ENCODE measurements at regions not wholly inside any gene's neighbourhood (a gene's known extent, or its start where the extent isn't known, plus 50 kb on each side); places are given as distances from the start of the nearest gene placed in this dataset.

DNA sequence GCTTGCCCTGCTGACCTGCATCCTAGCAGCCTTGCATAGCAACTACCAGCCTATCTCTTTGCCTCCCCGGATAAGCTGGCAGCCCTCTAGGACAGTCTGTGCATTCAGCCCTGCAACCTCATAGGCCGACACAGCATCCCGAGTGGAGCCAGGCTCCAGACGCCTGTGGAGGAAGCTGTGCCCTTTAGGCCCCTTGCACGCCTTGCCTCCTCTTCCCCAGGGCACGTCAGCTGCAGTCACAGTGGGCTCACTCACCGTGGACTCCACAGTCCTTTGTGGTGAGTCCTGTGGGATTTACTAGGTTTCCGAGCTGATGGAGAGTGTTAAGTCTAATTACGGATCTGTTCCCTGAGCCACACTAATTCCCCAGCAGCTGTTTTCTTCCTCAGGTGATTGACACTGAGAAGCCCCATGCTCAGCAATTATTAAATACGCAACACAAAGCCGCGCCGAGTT is 540.0 kb downstream of the TCERG1L start:
- Histone ChIP-seq H3K9me3 (ENCODE audit: control insufficient read depth, low read length) (no peaks in the 10 kb centered on the region), H3K4me3 (ENCODE audit: low read length) (no peak overlapping the region), H3K27ac (ENCODE audit: low read length) (no peak overlapping the region), H3K4me1 (ENCODE audit: control insufficient read depth, insufficient read depth, low read length) (no peaks in the 10 kb centered on the region), H3K27me3 (ENCODE audit: control insufficient read depth, insufficient read depth) (no peaks in the 10 kb centered on the region)
- ATAC-seq (no peak), DNase-seq (no peak)
- 50% methylated on average over 13 of the region's 13 CpGs for WGBS
- intact Hi-C loops (cut with DNase I) = no loop called here

DNA sequence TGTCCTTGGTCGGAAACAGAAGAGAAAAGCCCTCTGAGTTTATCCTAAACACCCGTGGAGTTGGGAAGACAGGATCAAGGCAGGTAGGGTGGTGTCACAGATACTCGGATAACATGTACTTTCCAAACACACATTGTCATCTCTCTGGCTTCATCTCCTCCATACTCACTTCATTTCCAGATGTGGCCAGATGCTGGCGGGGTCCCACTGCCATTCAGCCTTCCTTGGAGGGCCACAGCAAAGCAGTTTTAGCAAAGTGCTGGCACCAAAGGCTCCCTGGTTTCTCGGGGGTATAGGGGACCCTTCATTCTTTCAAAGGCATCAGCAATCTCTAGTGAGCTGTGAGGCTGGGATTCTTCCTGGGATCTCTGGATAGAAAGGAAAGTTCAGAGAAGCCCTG is 539.5 kb downstream of the TCERG1L start:
- Histone ChIP-seq H3K27me3 (ENCODE audit: control insufficient read depth, insufficient read depth) (no peaks in the 10 kb centered on the region), H3K9me3 (ENCODE audit: control insufficient read depth, low read length) (no peaks in the 10 kb centered on the region), H3K27ac (ENCODE audit: low read length) (no peak overlapping the region), H3K4me3 (ENCODE audit: low read length) (no peak overlapping the region), H3K4me1 (ENCODE audit: control insufficient read depth, insufficient read depth, low read length) (no peaks in the 10 kb centered on the region)
- intact Hi-C loops (cut with DNase I) = no loop called here
- no peak for DNase-seq
- ATAC-seq = no peak
- 66% methylated on average over 5 of the region's 5 CpGs for WGBS

DNA sequence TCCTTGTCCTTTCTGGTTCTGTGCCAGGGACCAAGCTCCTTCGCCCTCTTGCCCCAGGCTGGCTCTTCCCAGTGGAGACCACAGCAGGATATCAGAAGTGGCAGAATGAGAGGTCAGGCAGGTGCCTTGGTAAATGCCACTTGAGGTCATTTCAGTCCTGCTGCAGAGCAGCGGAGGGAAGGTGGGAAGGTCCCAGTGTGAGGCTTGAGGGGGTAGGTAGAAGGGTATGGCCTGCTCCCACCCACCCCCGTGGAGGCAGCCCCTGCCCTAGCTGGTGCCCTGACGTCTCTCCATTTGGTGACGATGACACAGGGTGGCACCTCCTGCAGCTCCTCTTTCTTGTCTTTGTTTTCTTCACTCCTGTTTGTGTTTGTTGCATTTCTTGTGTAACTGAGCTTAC is 538.8 kb downstream of the TCERG1L start:
- Histone ChIP-seq H3K4me1 (ENCODE audit: control insufficient read depth, insufficient read depth, low read length) (no peaks in the 10 kb centered on the region), H3K4me3 (ENCODE audit: low read length) (no peak overlapping the region), H3K27me3 (ENCODE audit: control insufficient read depth, insufficient read depth) (no peaks in the 10 kb centered on the region), H3K9me3 (ENCODE audit: control insufficient read depth, low read length) (no peaks in the 10 kb centered on the region), H3K27ac (ENCODE audit: low read length) (no peak overlapping the region)
- ATAC-seq (no peak), DNase-seq (no peak)
- intact Hi-C loops (cut with DNase I) = no loop called here
- WGBS = 75% methylated on average over 5 of the region's 5 CpGs

DNA sequence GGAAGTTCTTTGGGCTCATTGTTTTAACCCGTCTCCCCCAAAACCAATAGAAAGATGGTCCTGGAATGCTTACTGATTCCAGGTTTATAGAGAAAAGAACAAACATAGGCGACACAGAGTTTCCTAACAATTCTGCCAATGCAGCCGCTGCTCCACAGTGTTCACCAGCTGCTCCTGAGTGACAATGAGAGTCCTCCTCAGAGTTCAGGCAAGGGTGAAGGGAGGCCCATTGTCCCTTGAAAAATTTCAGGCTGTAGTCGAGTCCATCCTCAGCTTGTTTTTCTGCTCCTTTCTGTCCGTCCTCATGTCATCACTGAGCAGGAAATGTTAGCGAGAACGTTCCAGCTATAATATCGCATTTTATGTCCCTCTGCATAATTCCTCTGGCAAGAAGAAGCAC is 537.6 kb downstream of the TCERG1L start:
- Histone ChIP-seq H3K4me1 (ENCODE audit: control insufficient read depth, insufficient read depth, low read length) (no peaks in the 10 kb centered on the region), H3K27ac (ENCODE audit: low read length) (no peak overlapping the region), H3K4me3 (ENCODE audit: low read length) (no peak overlapping the region), H3K27me3 (ENCODE audit: control insufficient read depth, insufficient read depth) (no peaks in the 10 kb centered on the region), H3K9me3 (ENCODE audit: control insufficient read depth, low read length) (no peaks in the 10 kb centered on the region)
- 60% methylated on average over 8 of the region's 8 CpGs for WGBS
- ATAC-seq = no peak
- intact Hi-C loops (cut with DNase I) = no loop called here
- DNase-seq = no peak

DNA sequence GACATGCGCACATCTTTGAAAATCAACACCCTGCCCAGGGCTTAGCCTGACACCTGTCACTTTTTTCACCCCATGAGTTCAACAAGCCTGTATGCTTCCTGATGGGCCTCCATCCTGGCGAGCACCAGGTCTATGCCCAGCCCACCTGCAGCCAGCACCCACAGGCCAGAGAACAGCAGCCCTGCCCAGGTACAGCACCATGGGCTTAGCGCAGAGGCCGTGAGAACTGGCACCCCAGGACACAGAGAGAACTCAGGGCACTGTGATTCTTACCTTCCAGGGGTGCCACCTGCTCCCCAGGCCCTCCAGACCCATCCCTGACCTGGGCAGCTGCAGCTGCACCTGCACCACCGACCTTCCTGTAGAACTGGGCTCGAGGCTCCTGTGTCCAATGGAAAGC is 536.6 kb downstream of the TCERG1L start:
- WGBS = 85% methylated on average over 6 of the region's 6 CpGs
- no peaks in the 10 kb centered on the region for H3K9me3 ChIP-seq (ENCODE audit: control insufficient read depth, low read length)
- H3K4me1 ChIP-seq (ENCODE audit: control insufficient read depth, insufficient read depth, low read length) = no peaks in the 10 kb centered on the region
- ATAC-seq = no peak
- intact Hi-C loops (cut with DNase I) = no loop called here
- DNase-seq = no peak
- no peak overlapping the region for H3K27ac ChIP-seq (ENCODE audit: low read length)
- H3K4me3 ChIP-seq (ENCODE audit: low read length) = no peak overlapping the region
- H3K27me3 ChIP-seq (ENCODE audit: control insufficient read depth, insufficient read depth) = no peaks in the 10 kb centered on the region

DNA sequence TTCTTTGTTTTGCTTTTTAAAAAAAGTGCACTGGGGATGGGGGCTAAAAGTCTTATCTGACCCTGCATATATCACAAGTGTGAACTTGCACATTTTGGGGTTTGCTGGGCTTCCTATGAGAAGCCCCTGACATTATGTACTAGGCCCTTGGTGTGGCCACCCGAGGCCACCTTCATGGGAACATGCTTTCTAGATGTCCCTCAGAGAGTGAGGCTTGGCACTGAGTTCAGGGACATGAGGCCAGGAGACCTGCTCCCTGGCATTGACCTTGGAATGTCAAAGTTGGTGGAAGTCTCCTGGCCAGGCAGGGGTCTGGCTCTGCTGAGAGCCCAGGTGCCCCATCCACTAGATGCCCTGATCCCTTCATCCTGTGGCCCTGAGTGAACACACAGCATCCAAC is 536.2 kb downstream of the TCERG1L start:
- Histone ChIP-seq H3K27me3 (ENCODE audit: control insufficient read depth, insufficient read depth) (no peaks in the 10 kb centered on the region), H3K4me3 (ENCODE audit: low read length) (no peak overlapping the region), H3K9me3 (ENCODE audit: control insufficient read depth, low read length) (no peaks in the 10 kb centered on the region), H3K4me1 (ENCODE audit: control insufficient read depth, insufficient read depth, low read length) (no peaks in the 10 kb centered on the region), H3K27ac (ENCODE audit: low read length) (no peak overlapping the region)
- no peak for DNase-seq
- 83% methylated on average over 1 of the region's 1 CpG for WGBS
- intact Hi-C loops (cut with DNase I) = no loop called here
- ATAC-seq = no peak

DNA sequence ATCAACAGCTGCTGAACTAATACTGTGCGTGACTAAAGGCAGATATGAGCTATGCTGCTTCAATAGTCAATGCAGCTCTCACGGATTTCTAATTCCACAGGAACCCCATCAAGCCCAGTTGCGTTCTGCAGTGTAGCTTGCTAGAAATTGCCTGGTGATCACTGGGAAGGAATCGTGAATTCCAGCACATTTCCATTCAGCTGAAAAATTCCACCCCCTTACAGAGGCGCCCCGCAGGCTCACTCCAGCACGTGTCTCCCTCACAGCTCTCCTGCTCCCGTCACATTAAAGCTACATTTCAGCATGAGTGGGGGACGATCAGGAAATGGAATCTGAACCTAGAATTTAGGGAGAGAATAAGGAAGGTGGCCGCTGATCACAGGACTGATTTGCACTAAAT is 534.8 kb downstream of the TCERG1L start:
- no peaks in the 10 kb centered on the region for H3K4me1 ChIP-seq (ENCODE audit: control insufficient read depth, insufficient read depth, low read length)
- ATAC-seq (no peak), DNase-seq (no peak)
- intact Hi-C loops (cut with DNase I) = no loop called here
- no peaks in the 10 kb centered on the region for H3K27me3 ChIP-seq (ENCODE audit: control insufficient read depth, insufficient read depth)
- WGBS = 65% methylated on average over 10 of the region's 10 CpGs
- H3K9me3 ChIP-seq (ENCODE audit: control insufficient read depth, low read length) = no peaks in the 10 kb centered on the region
- no peak overlapping the region for H3K4me3 ChIP-seq (ENCODE audit: low read length)
- H3K27ac ChIP-seq (ENCODE audit: low read length) = no peak overlapping the region

DNA sequence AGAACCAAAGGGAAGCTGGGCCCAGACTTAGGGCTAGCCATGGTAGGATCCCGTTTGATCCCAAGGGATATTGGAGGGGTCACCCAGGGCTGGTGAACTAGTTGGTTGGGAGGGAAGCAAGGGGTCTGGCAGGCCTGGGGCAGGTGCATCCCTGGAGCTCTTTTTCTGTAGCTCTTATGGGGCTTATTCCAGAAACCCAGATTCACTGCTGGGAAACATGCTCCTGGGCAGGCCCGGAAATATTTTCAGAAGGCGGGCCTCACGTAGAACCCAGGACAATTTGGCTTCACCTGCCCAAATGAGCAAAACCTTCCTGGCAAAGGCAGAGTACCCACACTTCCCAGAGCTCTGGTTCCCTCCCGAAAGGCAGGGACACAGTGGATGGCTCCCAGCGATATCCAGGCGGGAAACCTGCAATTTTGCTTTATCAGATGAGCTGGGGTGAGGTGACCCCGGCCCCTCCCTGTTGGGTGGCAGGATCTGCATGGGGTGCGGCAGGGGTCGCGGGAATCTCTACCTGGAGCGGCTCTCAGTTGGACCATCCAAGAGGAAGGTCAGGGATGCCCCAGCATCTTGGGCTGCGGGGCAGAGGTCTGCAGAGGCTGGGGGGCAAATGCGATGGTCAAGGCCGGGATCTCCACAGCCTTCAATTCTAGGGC is 533.9 kb downstream of the TCERG1L start:
- DNase-seq (no peak), ATAC-seq (no peak)
- Histone ChIP-seq H3K9me3 (ENCODE audit: control insufficient read depth, low read length) (no peaks in the 10 kb centered on the region), H3K27ac (ENCODE audit: low read length) (no peak overlapping the region), H3K4me1 (ENCODE audit: control insufficient read depth, insufficient read depth, low read length) (no peaks in the 10 kb centered on the region), H3K4me3 (ENCODE audit: low read length) (no peak overlapping the region), H3K27me3 (ENCODE audit: control insufficient read depth, insufficient read depth) (no peaks in the 10 kb centered on the region)
- intact Hi-C loops (cut with DNase I) = no loop called here
- 88% methylated on average over 15 of the region's 15 CpGs for WGBS

DNA sequence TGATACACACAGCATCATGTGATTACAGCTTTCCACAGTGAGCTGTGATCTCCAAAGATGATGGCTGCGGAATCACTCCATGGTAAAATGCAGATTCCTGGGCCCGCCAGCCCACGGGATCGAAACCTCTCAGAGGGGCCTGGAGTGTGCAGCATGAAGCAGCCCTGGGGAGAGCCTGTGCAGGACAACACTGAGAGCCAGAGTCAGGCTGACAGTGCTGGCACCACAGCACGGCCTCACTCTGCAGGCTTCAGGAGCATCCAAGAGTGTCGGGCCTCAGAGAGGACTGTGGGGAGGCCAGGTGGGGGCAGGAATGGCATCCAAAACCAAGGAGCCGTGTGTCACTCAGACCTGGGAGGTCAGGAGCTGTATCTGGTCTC is 533.4 kb downstream of the TCERG1L start:
- Histone ChIP-seq H3K27me3 (ENCODE audit: control insufficient read depth, insufficient read depth) (no peaks in the 10 kb centered on the region), H3K9me3 (ENCODE audit: control insufficient read depth, low read length) (no peaks in the 10 kb centered on the region), H3K4me3 (ENCODE audit: low read length) (no peak overlapping the region), H3K4me1 (ENCODE audit: control insufficient read depth, insufficient read depth, low read length) (no peaks in the 10 kb centered on the region), H3K27ac (ENCODE audit: low read length) (no peak overlapping the region)
- 73% methylated on average over 7 of the region's 7 CpGs for WGBS
- DNase-seq (no peak), ATAC-seq (no peak)
- intact Hi-C loops (cut with DNase I) = no loop called here

DNA sequence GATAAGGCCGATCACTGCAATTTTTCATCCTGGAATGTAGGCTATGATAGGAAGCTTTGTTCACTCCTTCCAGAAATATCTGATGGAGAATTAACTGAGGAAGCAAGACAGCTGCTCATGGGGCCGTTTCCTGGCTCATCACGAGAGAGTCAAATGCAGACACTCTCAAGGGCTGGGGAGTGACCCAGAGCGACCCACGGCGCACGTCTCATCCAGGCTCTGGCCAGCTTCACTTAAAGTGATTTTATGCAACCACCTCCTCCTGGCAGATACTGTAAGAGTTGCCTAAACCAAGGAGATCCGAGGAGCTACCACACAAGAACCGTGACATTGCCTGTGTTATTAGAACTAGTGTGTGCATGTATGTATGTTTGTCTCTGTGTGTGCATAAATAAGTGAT is 530.8 kb downstream of the TCERG1L start:
- Histone ChIP-seq H3K27ac (ENCODE audit: low read length) (no peak overlapping the region), H3K27me3 (ENCODE audit: control insufficient read depth, insufficient read depth) (no peaks in the 10 kb centered on the region), H3K4me3 (ENCODE audit: low read length) (no peak overlapping the region), H3K9me3 (ENCODE audit: control insufficient read depth, low read length) (no peaks in the 10 kb centered on the region), H3K4me1 (ENCODE audit: control insufficient read depth, insufficient read depth, low read length) (no peaks in the 10 kb centered on the region)
- ATAC-seq (no peak), DNase-seq (no peak)
- WGBS = 21% methylated on average over 9 of the region's 9 CpGs
- intact Hi-C loops (cut with DNase I) = no loop called here

DNA sequence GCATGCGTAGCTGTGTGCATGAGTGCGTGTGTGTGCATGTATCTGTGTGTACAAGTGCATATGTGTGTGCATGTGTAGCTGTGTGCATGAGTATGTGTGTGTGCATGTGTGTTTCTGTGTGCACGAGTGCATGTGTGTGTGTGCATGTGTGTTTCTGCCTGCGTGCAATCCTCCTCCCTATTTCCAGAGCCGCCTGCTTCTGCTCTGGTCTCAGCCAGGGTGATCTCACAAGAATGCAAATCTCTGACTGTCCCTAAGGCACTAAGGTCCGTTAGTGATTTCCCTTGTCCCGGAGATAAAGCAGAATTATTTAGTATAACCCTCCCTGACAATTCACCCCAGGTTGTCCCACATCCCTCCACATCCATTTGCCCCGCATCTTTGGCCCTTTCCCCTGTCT is 530.3 kb downstream of the TCERG1L start:
- Histone ChIP-seq H3K4me1 (ENCODE audit: control insufficient read depth, insufficient read depth, low read length) (no peaks in the 10 kb centered on the region), H3K27me3 (ENCODE audit: control insufficient read depth, insufficient read depth) (no peaks in the 10 kb centered on the region), H3K27ac (ENCODE audit: low read length) (no peak overlapping the region), H3K4me3 (ENCODE audit: low read length) (no peak overlapping the region), H3K9me3 (ENCODE audit: control insufficient read depth, low read length) (no peaks in the 10 kb centered on the region)
- intact Hi-C loops (cut with DNase I) = no loop called here
- 63% methylated on average over 8 of the region's 8 CpGs for WGBS
- no peak for DNase-seq
- no peak for ATAC-seq

DNA sequence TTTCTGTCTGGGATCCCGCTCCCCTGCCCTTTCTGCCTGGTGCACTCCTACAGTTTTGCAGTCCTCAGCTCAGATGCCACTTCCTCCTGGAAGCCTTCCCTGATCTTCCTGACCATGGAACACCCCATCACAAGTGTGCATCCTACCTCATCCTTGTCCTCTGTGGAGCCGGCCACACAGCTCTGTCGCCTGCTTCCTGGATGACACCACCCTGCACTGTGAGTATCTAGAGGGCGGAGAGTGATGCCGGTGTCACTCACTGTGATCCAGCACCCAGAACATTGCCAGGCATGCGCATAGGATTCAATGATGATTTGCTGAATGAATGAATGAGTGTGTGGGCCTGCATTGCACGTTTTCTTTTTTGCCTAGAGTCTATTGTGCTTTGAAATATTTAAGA is 529.9 kb downstream of the TCERG1L start:
- Histone ChIP-seq H3K9me3 (ENCODE audit: control insufficient read depth, low read length) (no peaks in the 10 kb centered on the region), H3K27ac (ENCODE audit: low read length) (no peak overlapping the region), H3K4me1 (ENCODE audit: control insufficient read depth, insufficient read depth, low read length) (no peaks in the 10 kb centered on the region), H3K4me3 (ENCODE audit: low read length) (no peak overlapping the region), H3K27me3 (ENCODE audit: control insufficient read depth, insufficient read depth) (no peaks in the 10 kb centered on the region)
- no peak for DNase-seq
- 83% methylated on average over 7 of the region's 7 CpGs for WGBS
- no peak for ATAC-seq
- intact Hi-C loops (cut with DNase I) = no loop called here
